Right lobe of liver (tissue), 4 donors: ENCODE measurements at regions not wholly inside any gene's neighbourhood (a gene's known extent, or its start where the extent isn't known, plus 50 kb on each side); places are given as distances from the start of the nearest gene placed in this dataset.

Source experiments
- POLR2A ChIP-seq: fragments of 450-650 bp; IDR thresholded peaks from one replicate; pipeline ENCODE4 v1.6.1; 2017; ENCODE audit warnings: antibody characterized with exemption, mild to moderate bottlenecking
- TF ChIP-seq, protein P1 (sequence below), 4 donors: fragments of 200-600 bp in 3 of 4; fragments of 450-650 bp in 1 of 4; IDR thresholded peaks; one replicate each; pipeline versions ENCODE4 v1.5.1 to v1.8.0; 2016 to 2022; ENCODE audit warnings: antibody characterized with exemption in 4 of 4, mild to moderate bottlenecking in 2 of 4
- donor health status: DM: no; HTN: no; CAD: no.
- donor health status: DM: no; HTN: no; CAD: no.
- donor health status: DM: no; HTN: yes; CAD: no.

DNA sequence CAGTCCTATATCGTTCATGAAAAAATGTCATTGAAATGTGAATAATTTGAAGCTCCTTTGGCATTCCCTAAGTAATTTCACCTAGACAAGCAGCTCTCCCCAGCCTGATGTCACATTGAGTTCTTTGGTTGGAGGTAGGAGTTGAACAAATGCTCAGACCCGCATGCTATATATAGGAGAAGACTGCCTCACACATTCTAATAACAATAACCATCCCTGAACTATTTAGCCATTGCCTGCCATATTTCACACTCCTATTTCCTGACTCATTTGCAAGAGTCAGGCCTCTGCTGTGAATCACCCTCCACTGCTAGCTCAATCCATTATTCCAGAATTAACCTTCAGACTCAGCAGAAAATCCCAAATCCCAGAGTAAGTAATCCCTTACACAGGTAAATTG is 256.6 kb upstream of the ACVR2A start:
- TF ChIP-seq, protein P1, sequence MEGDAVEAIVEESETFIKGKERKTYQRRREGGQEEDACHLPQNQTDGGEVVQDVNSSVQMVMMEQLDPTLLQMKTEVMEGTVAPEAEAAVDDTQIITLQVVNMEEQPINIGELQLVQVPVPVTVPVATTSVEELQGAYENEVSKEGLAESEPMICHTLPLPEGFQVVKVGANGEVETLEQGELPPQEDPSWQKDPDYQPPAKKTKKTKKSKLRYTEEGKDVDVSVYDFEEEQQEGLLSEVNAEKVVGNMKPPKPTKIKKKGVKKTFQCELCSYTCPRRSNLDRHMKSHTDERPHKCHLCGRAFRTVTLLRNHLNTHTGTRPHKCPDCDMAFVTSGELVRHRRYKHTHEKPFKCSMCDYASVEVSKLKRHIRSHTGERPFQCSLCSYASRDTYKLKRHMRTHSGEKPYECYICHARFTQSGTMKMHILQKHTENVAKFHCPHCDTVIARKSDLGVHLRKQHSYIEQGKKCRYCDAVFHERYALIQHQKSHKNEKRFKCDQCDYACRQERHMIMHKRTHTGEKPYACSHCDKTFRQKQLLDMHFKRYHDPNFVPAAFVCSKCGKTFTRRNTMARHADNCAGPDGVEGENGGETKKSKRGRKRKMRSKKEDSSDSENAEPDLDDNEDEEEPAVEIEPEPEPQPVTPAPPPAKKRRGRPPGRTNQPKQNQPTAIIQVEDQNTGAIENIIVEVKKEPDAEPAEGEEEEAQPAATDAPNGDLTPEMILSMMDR (IDR thresholded peaks at IDR 0.05) = no peak
- TF ChIP-seq POLR2A = no peak
